Ishikawa (cell line): ENCODE measurements at regions not wholly inside any gene's neighbourhood (a gene's known extent, or its start where the extent isn't known, plus 50 kb on each side); places are given as distances from the start of the nearest gene placed in this dataset.

Experiments
- CEBPB ChIP-seq: IDR thresholded peaks from 2 replicates; pipeline ENCODE4 v1.6.1; 2012
- CREB1 ChIP-seq: IDR thresholded peaks from 2 replicates; pipeline ENCODE4 v1.6.1; 2012; ENCODE audit warnings: low read depth
- EGR1 ChIP-seq: IDR thresholded peaks from 2 replicates; pipeline ENCODE4 v1.6.1; 2012
- EP300 ChIP-seq: IDR thresholded peaks from 2 replicates; pipeline ENCODE4 v1.6.1; 2012; ENCODE audit warnings: borderline replicate concordance
- FOXM1 ChIP-seq: IDR thresholded peaks from 2 replicates; pipeline ENCODE4 v1.6.1; 2012; ENCODE audit warnings: low read depth, borderline replicate concordance
- NFIC ChIP-seq: IDR thresholded peaks from 2 replicates; pipeline ENCODE4 v1.6.1; 2012
- RAD21 ChIP-seq: IDR thresholded peaks from 2 replicates; pipeline ENCODE4 v1.6.1; 2012; ENCODE audit warnings: low read depth
- TAF1 ChIP-seq: IDR thresholded peaks from 2 replicates; pipeline ENCODE4 v1.6.1; 2012; ENCODE audit warnings: low read depth, mild to moderate bottlenecking
- TCF12 ChIP-seq: IDR thresholded peaks from 2 replicates; pipeline ENCODE4 v1.6.1; 2012; ENCODE audit warnings: low read depth
- TEAD4 ChIP-seq: IDR thresholded peaks from 2 replicates; pipeline ENCODE4 v1.6.1; 2012
- YY1 ChIP-seq: IDR thresholded peaks from 2 replicates; pipeline ENCODE4 v1.6.1; 2012; ENCODE audit warnings: low read depth
- ZBTB7A ChIP-seq: IDR thresholded peaks from 2 replicates; pipeline ENCODE4 v1.6.1; 2012; ENCODE audit warnings: low read depth
- TF ChIP-seq, protein P1 (sequence below): IDR thresholded peaks from 2 replicates; pipeline ENCODE4 v1.6.1; 2012; ENCODE audit warnings: low read depth, mild to moderate bottlenecking
- TF ChIP-seq, protein P2 (sequence below): IDR thresholded peaks from 2 replicates; pipeline ENCODE4 v1.6.1; 2012
- TF ChIP-seq, protein P3 (sequence below): IDR thresholded peaks from 2 replicates; pipeline ENCODE4 v1.6.1; 2012

DNA sequence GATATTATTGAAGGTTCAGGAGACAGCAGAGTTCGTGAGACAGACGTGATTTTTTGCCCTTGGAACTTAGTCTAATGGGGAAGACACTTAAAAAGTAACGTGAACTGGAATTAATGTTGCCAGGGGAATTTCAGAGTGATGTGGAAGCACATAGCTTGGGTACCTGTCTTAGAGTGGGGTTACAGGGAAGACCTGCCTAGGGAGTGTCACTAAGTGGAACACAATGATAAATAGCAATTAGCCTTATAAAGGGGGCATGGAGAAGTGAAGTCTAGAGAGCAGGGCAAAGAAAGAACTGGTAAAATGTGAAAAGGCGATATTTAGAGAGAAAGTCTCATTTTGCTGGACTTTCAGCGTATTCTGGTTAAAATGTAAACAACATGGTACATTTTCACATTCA is 306.0 kb upstream of the TCF4 start:
- no peak for TF ChIP-seq NFIC

GRCh38 chr18:55886886-55887285 is 298.9 kb upstream of the TCF4 start:
- TF ChIP-seq EP300 (no peak), TAF1 (no peak), CEBPB (no peak)

- TF ChIP-seq, protein P1, sequence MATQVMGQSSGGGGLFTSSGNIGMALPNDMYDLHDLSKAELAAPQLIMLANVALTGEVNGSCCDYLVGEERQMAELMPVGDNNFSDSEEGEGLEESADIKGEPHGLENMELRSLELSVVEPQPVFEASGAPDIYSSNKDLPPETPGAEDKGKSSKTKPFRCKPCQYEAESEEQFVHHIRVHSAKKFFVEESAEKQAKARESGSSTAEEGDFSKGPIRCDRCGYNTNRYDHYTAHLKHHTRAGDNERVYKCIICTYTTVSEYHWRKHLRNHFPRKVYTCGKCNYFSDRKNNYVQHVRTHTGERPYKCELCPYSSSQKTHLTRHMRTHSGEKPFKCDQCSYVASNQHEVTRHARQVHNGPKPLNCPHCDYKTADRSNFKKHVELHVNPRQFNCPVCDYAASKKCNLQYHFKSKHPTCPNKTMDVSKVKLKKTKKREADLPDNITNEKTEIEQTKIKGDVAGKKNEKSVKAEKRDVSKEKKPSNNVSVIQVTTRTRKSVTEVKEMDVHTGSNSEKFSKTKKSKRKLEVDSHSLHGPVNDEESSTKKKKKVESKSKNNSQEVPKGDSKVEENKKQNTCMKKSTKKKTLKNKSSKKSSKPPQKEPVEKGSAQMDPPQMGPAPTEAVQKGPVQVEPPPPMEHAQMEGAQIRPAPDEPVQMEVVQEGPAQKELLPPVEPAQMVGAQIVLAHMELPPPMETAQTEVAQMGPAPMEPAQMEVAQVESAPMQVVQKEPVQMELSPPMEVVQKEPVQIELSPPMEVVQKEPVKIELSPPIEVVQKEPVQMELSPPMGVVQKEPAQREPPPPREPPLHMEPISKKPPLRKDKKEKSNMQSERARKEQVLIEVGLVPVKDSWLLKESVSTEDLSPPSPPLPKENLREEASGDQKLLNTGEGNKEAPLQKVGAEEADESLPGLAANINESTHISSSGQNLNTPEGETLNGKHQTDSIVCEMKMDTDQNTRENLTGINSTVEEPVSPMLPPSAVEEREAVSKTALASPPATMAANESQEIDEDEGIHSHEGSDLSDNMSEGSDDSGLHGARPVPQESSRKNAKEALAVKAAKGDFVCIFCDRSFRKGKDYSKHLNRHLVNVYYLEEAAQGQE: no peak
- TF ChIP-seq TEAD4 (no peak), EP300 (no peak), YY1 (no peak), NFIC (no peak), RAD21 (no peak), CEBPB (no peak), ZBTB7A (no peak), TCF12 (no peak), TAF1 (no peak), FOXM1 (no peak), CREB1 (no peak), EGR1 (no peak)
- TF ChIP-seq, protein P2, sequence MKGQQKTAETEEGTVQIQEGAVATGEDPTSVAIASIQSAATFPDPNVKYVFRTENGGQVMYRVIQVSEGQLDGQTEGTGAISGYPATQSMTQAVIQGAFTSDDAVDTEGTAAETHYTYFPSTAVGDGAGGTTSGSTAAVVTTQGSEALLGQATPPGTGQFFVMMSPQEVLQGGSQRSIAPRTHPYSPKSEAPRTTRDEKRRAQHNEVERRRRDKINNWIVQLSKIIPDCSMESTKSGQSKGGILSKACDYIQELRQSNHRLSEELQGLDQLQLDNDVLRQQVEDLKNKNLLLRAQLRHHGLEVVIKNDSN: no peak
- TF ChIP-seq, protein P3, sequence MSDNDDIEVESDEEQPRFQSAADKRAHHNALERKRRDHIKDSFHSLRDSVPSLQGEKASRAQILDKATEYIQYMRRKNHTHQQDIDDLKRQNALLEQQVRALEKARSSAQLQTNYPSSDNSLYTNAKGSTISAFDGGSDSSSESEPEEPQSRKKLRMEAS: no peak
Observed at GRCh38 chr18:55884498-55884897, 296.5 kb upstream of the TCF4 start.

- TF ChIP-seq, protein P2: no peak
- TF ChIP-seq EP300: no peak
- TF ChIP-seq, protein P3: no peak
- no peak for TF ChIP-seq CEBPB
Observed at GRCh38 chr18:55880617-55881016, 292.6 kb upstream of the TCF4 start.

GRCh38 chr18:55879331-55879730 is 291.3 kb upstream of the TCF4 start:
- no peak for TF ChIP-seq TEAD4
- TF ChIP-seq, protein P2: no peak
- TF ChIP-seq EGR1: no peak

DNA sequence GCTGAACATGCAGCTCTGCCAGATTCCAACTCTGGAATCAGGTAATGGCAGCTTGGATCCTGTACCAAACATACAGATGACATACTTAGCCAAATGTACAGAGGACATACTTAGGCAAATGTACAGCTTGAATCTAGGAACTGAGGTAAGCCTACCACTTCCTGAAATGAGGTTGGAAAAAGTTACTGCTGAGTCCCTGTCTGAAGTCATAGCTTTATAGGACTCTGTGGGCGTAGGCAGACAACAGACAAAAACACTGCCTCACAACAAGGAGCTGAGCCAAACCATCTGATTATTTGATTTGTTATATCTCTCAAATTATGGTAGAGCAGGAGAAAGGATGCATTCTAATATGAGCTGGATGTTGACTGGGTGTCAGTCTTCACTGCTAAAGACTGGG is 290.2 kb upstream of the TCF4 start:
- no peak for TF ChIP-seq EGR1
- TF ChIP-seq, protein P1: no peak
- no peak for TF ChIP-seq CEBPB
- no peak for TF ChIP-seq RAD21
- TF ChIP-seq TEAD4: no peak
- no peak for TF ChIP-seq YY1
- no peak for TF ChIP-seq EP300
- TF ChIP-seq TCF12: no peak
- TF ChIP-seq FOXM1: no peak
- TF ChIP-seq, protein P3: no peak
- no peak for TF ChIP-seq ZBTB7A
- TF ChIP-seq NFIC: no peak
- TF ChIP-seq, protein P2: no peak
- no peak for TF ChIP-seq TAF1
- TF ChIP-seq CREB1: no peak
